CD4-positive, alpha-beta T cell treated with Interleukin-4 for 1 hour (primary cell): ENCODE measurements at regions not wholly inside any gene's neighbourhood (a gene's known extent, or its start where the extent isn't known, plus 50 kb on each side); places are given as distances from the start of the nearest gene placed in this dataset.

Source experiments
- DNase-seq, 2 donors: peaks; one replicate each; pipeline ENCODE4 v3.0.0-alpha.2; 2020 to 2022

GRCh38 chr2:217749008-217749407 is 253.8 kb downstream of the TNS1 start:
- DNase-seq: no peak

GRCh38 chr2:217746808-217747207 is 256.0 kb downstream of the TNS1 start:
- DNase-seq: no peak

GRCh38 chr2:217743966-217744761 is 258.6 kb downstream of the TNS1 start:
- DNase-seq: no peak

GRCh38 chr2:217743407-217743806 is 259.4 kb downstream of the TNS1 start:
- DNase-seq: no peak

GRCh38 chr2:217742841-217743240 is 260.0 kb downstream of the TNS1 start:
- DNase-seq: no peak

- no peak for DNase-seq
Measured at GRCh38 chr2:217742276-217742675, 260.5 kb downstream of the TNS1 start.

- DNase-seq: no peak
Measured at GRCh38 chr2:217741381-217741955, 261.3 kb downstream of the TNS1 start.

GRCh38 chr2:217740756-217741155 is 262.0 kb downstream of the TNS1 start:
- no peak for DNase-seq

GRCh38 chr2:217740178-217740577 is 262.6 kb downstream of the TNS1 start:
- no peak for DNase-seq

GRCh38 chr2:217739741-217740140 is 263.1 kb downstream of the TNS1 start:
- no peak for DNase-seq

GRCh38 chr2:217738061-217738460 is 264.7 kb downstream of the TNS1 start:
- no peak for DNase-seq

GRCh38 chr2:217736776-217737550 is 265.8 kb downstream of the TNS1 start:
- no peak for DNase-seq

GRCh38 chr2:217735899-217736298 is 266.9 kb downstream of the TNS1 start:
- no peak for DNase-seq

GRCh38 chr2:217735034-217735433 is 267.8 kb downstream of the TNS1 start:
- no peak for DNase-seq

GRCh38 chr2:217733461-217733860 is 269.3 kb downstream of the TNS1 start:
- no peak for DNase-seq

GRCh38 chr2:217732992-217733391 is 269.8 kb downstream of the TNS1 start:
- no peak for DNase-seq

GRCh38 chr2:217731805-217732204 is 271.0 kb downstream of the TNS1 start:
- DNase-seq: no peak

- DNase-seq: no peak
Measured at GRCh38 chr2:217729421-217730053, 273.3 kb downstream of the TNS1 start.

GRCh38 chr2:217727801-217728200 is 275.0 kb downstream of the TNS1 start:
- DNase-seq: no peak

GRCh38 chr2:217725409-217725808 is 277.4 kb downstream of the TNS1 start:
- DNase-seq: no peak

GRCh38 chr2:217724471-217724870 is 278.3 kb downstream of the TNS1 start:
- DNase-seq: no peak

GRCh38 chr2:217723981-217724380 is 278.8 kb downstream of the TNS1 start:
- DNase-seq: no peak

- DNase-seq: no peak
Measured at GRCh38 chr2:217722883-217723472, 279.8 kb downstream of the TNS1 start.
